ENCODE measurements at regions not wholly inside any gene's neighbourhood (a gene's known extent, or its start where the extent isn't known, plus 50 kb on each side); places are given as distances from the start of the nearest gene placed in this dataset.
A peak's percentile ranks its signal among the peaks of the same experiment; 100 is the strongest.
"Not testable (repeated sequence)": the region's sequence is repeated elsewhere in the genome, so short reads cannot be mapped to it uniquely, and the experiment has no call there.

DNA sequence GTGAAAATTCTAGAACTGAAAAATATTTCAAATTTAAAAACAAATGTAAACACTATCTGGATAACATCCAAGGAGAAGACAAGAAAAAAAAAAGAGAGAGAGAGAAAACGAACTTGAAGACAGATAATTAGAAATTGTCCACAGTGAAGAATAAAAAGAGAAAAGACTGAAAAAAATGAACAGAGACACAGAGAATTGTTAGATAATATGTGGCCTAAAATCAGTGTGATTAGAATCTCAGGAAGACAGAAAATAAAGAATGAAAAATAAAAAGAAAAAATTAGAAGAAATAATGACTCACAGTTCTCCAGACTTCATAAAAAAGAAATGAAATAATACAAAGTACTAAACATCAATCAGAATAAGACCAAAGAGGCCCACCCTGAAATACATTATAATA lies 1209.3 kb downstream of the FSCB start:
- DNase-seq (ENCODE audit: low read depth), result no peak

DNA sequence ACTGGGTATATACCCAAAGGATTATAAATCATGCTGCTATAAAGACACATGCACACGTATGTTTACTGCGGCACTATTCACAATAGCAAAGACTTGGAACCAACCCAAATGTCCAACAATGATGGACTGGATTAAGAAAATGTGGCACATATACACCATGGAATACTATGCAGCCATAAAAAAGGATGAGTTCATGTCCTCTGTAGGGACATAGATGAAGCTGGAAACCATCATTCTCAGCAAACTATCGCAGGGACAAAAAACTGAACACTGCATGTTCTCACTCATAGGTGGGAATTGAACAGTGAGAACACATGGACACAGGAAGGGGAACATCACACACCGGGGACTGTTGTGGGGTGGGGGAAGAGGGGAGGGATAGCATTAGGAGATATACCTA lies 1211.0 kb downstream of the FSCB start:
- not testable (repeated sequence) for DNase-seq (ENCODE audit: low read depth)

DNA sequence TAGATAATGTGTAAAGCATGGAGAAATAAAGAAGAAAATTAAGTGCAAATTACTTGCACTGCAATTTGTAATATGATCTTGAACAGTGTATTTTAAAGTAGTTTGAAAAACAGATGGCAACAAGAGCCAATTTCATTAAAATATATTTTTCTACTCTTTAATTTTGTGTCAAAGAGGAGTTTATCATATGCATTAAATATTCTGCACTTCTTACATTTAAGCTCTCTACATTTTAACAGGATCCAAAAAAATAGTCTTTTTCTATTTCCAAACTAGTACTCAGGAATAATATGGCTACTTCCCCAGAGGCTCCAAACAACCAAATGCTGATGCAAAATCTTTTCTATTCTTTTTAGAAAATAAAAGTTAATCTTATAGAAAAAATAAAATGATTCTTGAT lies 1221.5 kb downstream of the FSCB start:
- DNase-seq (ENCODE audit: low read depth), result no peak

DNA sequence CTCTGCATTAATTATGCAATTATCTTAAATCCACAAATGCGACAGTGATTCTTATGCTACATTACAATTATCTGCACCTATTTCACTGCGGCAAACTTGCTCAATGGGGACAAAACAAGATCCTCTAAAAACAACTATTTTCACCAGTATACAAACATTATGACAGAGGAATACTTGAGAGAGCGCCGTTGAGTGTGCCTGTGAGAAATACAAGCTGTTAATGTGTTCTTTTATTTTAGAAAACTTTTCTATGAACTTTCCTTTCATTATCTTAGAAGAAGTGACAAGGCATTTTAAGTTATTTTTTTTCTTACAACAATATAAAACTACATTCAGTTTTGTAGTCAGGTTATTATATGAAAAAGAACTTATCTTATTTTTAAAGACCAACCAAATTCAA lies 1247.0 kb downstream of the FSCB start:
- no peak for DNase-seq (ENCODE audit: low read depth)

DNA sequence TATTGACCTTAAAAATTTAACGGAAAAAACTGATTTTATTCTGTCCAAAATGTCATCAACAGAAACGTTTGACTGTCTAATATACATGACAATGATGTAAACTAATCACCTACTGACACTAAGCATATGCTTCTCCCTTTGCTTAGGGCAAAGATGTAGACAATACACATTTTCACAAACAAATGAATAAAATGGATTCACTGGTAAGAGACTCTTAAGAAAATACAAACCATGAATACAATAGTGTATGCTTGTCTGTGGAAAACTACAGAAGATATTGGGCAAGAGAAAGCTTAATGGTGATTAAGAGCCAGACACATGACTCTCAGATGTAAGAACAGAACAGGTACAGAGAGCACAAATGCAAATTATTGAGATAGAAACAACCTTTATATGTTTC lies 1248.7 kb downstream of the FSCB start:
- DNase-seq (ENCODE audit: low read depth), result no peak

DNA sequence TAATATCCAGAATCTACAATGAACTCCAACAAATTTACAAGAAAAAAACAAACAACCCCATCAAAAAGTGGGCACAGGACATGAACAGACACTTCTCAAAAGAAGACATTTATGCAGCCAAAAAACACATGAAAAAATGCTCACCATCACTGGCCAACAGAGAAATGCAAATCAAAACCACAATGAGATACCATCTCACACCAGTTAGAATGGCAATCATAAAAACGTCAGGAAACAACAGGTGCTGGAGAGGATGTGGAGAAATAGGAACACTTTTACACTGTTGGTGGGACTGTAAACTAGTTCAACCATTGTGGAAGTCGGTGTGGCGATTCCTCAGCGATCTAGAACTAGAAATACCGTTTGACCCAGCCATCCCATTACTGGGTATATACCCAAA lies 1250.1 kb downstream of the FSCB start:
- not testable (repeated sequence) for DNase-seq (ENCODE audit: low read depth)

DNA sequence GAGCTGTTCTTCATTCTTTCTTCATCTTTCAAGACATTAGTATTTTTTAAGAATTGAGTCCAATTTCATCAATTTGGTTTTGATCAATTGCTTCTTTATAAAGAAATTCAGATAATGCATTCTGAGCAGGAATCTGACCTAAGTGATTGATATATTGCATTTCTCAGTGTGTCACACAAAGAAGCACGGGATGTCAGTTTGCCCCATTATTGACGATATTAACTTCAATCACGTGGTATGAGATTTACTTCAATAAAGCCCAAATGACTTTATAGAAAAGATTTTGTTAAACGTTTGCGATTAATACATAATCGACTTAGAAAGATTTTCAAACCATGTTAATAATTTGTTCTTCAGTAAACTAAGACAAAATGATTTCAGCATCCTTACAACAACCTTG lies 1254.2 kb downstream of the FSCB start:
- DNase-seq (ENCODE audit: low read depth), result no peak

DNA sequence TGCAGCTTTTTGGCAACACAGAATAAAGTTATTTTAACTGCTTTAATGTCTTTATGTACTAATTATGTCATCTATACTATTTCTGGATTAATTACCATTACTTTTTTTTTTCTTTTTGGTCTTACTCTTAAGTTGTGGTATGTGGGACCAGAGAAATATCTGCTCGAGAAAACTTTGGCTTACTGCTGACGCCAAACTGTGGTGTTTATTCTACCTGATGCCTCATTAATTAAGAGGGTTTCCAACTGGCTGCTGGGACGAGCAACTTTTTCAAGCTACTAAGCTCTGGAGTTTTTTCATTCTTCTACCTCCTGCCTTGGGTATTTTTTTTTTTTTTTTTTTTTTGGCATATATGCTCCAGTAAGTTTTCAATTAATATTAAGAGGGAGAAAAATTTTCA lies 1257.5 kb downstream of the FSCB start:
- DNase-seq (ENCODE audit: low read depth), result no peak

DNA sequence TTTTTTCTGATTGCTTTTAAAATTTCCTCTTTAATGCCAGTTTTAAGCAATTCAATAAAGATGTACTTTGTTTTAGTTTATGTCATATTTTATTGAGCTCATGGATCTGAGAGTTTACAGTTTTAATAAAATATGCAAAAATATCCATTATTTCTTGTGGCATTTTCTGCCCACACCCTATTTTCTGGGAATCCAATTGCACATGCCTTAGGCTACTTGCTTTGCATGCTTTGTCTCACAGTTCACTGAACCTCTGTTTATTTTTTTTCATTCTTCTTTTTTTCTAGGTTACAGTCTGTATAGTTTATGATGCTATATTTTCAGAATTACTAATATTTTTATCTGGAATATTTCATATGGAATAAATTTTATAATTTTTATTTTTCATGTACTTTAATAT lies 1258.0 kb downstream of the FSCB start:
- DNase-seq (ENCODE audit: low read depth), result no peak

DNA sequence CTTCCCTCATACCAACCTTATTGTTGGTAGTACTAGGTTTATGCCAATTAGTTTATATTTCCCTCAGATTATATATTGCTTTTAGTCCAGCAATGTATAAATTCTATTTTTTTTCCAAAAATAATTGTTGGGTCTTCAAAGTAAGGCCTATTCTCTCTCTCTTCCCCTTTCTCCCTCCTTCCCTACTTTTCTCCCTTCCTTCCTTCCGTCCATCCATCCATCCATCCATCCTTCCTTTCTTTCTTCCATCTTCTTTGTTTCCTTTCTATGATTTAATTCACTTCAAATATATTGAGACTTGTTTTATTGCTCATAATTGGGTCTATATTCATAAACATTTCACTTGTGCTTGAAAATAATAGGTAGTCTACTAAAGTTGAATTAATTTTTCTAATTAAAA lies 1259.2 kb downstream of the FSCB start:
- DNase-seq (ENCODE audit: low read depth), result no peak

DNA sequence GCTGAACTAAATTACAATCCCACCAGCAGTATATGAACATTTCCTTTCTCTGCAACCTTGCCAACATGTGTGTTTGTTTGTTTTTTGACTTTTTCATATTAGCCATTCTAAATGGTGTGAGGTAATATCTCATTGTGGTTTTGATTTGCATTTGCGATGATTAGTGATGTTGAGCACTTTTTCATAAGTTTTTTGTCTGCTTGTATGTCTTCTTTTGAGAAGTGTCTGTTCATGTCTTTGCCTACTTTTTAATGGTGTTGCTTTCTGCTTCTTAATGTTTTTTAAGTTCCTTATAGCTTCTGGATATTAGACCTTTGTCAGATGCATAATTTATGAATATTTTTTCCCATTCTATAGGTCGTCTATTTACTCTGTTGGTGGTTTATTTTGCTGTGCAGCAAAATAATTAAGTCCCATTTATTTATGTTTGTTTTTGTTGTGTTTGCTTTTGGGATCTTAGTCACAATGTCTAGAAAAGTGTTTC lies 1262.9 kb downstream of the FSCB start:
- DNase-seq (ENCODE audit: low read depth), result no peak

DNA sequence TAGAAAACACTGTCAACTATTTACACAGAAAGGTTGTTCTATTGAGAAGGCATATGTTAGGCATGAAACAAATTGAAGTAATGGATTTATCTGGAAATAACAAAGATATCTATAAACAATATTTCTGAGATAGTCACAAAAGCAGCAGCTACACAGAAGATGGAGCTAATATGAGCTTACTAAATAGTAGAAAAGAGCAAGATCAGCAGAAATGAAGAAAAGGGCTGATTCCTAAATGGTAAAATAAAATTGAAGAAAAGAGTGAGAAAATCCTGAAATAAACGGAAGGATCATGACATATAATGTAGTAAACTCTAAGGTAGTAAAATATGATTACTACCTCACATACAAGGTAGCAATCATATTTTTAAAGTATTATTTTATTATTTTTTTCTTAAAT lies 1263.9 kb downstream of the FSCB start:
- DNase-seq (ENCODE audit: low read depth), result no peak

DNA sequence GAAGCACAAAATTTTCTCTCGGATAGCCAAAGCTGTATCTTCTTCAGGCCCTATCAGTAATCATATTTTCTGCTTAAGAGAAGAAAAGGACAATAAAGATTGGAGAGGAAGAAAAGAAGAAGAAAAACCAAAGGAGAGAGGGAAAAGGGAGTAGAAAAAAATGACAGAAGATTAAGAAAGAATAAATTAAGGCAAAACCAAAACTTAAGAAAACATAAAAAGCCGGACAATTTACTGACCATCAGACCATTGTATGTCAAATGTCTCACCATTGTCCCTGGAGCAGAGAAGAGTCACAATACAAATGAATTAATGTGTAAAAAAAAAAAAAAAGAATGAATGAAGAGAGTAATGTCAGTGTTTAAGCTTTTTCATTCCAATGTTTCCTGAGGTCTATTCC lies 1274.8 kb downstream of the FSCB start:
- DNase-seq (ENCODE audit: low read depth), result no peak

DNA sequence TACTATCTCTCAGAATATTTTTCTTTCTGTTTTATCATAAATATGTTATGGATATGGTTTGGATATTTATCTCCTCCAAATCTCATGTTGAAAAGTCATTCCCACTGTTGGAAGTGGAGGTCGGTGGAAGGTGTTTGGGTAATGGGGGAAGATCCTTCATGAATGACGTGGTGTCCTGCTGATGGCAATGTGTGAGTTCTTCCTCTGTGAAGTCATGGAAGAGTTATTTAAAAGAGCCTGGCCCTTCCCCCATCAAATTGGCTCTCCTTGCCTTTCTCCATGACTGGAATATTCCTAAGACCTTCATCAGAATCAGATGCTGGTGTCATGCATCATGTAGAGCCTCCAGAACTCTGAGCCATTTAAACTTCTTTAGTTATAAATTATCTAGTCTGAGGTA lies 1291.6 kb downstream of the FSCB start:
- DNase-seq (ENCODE audit: low read depth), result peak; percentile 7

DNA sequence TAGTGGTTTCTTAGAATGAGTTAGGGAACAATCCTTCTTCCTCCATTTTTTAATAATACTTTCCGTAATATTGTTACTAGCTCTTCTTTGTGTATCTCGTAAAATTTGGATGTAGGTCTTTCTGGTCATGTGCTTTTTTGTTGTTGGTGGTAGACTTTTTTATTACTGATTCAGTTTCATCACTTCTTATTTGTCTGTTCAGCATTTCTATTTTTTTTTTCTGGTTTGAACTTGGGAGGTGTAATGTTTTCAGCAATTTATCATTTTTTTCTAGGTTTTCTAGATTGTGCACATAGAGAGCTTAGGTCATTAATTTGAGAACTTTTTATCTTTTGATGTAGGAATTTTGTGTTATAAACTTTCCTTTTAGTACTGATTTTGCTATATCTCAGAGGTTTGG lies 1299.9 kb downstream of the FSCB start:
- no peak for DNase-seq (ENCODE audit: low read depth)

DNA sequence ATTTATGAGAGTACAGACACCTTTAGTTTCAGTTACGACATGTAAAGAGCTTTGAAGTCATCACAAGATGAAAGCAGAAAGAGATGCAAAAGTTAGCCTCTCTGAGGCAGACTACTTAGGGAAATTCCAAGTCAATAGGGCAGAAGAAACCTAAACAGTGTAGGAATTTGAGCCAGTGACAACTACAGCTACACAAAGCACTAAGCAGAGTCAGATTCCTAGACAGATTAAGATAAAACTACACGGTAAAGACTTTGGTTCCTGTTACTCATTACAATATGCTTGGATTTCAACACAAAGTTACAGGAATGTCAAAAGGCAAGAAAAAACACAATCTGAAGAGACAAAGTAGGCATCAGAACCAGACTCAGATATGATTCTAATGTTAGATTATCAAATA lies 1302.3 kb downstream of the FSCB start:
- peak; percentile 7 for DNase-seq (ENCODE audit: low read depth)

DNA sequence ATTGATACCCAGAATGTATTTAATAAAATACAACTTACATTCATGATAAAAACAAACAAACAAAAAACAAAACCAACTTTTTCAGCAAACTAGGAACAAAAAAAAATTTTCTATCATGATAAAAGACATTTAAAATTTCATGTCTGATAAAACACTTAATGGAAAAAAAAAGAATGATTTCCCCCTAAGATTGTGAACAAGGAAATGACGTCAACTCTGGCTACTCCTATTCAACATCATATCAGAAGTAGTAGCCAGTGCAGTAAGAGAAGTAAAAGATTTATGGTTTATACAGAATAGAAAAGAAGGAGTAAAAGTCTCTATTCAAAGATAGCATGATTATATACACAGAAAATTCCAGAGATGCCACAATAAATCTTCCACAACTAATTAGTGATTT lies 1306.6 kb downstream of the FSCB start:
- DNase-seq (ENCODE audit: low read depth), result no peak

DNA sequence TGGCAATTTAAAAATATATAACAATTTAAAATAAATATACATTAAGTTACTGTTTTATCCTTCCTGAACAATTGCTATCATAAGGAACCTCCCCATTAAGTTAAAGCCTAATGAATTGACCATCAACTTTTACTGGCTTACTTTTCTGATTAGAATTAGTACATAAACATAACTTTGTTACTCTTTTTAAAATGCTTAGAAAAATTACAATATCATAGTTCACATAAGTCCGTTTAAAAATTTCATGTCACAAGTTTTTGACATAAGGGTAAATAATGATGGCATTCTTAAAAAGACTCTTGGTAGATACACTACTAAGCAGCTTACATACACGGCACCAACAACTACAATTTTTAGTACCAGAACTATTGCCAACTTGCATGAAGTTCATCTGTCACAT lies 1308.6 kb downstream of the FSCB start:
- DNase-seq (ENCODE audit: low read depth), result no peak

DNA sequence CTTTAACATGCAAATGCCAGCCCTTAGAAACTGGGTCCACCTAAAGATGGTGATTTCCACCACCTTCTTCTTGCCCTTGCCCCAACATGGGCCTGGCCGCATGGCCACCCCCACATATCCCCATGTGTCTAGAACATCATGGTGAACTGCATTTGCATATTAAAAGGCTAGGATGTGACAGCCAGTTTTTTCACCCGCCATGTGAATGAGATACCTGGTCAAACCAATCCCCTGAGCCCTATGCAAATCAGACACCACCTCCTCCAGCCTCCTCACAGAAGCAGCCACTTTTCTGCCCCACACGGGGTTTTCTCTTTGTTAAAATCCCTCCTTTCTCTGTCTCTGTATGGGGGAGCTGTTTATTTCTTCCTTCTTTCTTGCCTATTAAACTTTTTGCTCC lies 1322.5 kb downstream of the FSCB start:
- DNase-seq (ENCODE audit: low read depth), result no peak

DNA sequence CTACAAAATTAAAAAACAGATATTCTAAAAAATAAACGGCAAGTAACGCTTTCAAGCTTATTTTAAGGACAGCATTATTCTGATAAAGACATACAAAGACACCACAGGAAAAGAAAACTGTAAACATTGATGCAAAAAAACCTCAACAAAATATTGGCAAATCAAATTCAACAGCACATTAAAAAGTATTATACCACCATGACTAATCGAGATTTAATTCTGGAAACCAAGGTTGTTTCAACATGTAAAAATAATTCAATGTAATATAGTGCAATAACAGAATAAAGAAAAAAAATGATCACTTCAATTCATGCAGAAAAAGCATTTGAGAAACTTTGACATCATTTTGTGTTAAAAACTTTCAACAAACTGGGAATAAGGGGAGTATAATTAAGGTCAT lies 1323.2 kb downstream of the FSCB start:
- no peak for DNase-seq (ENCODE audit: low read depth)

DNA sequence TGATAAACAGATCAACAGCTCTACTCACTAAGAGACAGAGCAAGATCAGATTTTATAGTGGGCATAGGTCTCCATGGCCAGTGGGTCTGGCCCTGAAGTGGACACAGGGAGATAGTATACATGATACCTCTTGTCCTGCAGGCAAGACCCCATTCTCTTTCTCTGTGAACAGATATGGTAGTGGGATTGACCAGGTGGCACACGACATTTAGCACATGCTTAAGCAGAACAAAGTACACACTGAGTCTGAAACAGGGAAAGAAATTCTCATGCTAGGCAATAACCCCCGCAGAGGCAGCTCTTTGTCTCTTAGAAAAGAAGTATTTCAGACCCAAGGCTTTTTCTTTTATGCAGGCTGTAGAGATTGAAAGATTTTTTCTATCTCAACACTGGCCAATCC lies 1331.2 kb downstream of the FSCB start:
- DNase-seq (ENCODE audit: low read depth), result no peak

DNA sequence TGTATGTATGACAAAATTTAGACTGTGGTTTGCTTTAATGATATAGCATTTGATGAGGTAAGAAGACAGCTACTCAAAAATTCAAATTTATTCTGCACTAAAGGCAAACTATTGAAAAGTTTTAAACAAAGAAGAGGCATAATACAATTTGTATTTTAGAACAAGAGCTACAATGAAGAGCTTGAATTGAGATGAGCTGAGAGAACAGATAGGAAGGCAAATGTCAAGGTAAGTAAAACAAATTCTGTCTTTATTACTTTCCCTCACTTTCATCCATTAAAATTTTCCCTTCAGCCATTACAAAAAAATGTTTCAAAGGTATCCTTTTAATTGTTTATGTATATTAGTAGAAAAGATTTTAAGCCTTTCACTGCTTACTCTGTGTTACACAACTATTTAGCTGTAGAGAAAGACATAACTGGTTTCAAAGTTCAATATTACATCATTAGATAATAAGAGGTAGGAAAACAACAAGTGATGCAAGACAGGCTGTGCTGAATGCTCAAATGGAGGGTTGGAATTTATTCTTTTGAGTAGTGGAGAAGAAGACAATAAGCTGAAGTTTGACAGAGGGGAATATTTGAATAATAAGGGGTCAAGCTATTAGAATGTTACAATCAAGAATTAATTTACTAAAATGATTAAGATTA lies 1334.1 kb downstream of the FSCB start:
- no peak for DNase-seq (ENCODE audit: low read depth)

DNA sequence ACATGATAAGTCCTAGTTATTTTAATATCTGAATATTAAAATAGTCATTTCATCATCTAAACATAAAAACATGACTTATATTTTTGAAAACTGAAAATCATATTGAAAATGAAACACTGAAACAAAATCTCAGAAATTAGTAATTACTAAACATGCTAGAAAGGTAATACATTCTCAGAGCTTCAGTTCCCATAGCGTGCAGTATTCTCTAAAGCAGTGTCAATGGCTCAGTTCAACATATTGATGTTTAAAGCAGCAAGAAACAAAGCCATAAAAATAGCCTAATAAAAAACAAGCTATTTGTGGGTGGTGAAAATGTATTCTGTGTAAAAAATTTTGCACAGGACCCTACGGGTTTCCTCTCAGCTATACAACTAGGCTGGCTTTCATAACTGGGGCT lies 1337.4 kb downstream of the FSCB start:
- no peak for DNase-seq (ENCODE audit: low read depth)

DNA sequence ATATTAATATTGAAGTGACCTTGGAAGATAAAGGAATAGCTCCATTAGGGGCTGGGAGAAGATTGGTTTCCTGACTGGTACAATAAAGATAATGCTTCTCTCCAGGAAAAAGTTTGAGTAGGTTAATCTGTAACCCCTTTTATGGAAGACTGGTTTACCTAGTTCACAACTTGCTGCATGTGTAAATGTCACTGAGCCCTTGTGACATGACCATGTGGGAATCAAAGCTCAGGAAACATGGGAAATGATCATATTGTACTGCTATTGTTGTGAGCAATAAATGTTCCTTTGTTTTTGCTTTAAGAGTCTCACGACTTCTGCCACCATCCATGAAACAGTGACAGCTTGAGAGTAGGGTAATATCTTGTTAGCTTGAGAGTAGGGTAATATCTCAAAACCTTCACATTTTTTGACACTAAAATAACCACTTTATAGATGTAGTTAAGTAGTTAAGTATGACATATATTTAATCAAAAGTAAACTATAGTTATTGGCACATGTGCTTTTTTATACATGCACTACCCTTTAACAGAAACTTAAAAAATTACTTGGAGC lies 1338.6 kb downstream of the FSCB start:
- DNase-seq (ENCODE audit: low read depth), result no peak

Measured in ELR (cell line).